Body of pancreas (tissue), 4 donors: ENCODE measurements at regions not wholly inside any gene's neighbourhood (a gene's known extent, or its start where the extent isn't known, plus 50 kb on each side); places are given as distances from the start of the nearest gene placed in this dataset.

Experiments used
- POLR2A ChIP-seq, 3 donors: fragments of 450-650 bp; IDR thresholded peaks; one replicate each; pipeline ENCODE4 v1.6.1; 2016; ENCODE audit warnings: antibody characterized with exemption in 3 of 3, mild to moderate bottlenecking in 2 of 3
- TF ChIP-seq, protein P1 (sequence below), 7 experiments: fragments of 450-650 bp in 4 of 7; fragments of 200-600 bp in 3 of 7; sonication (generic) in 3 of 7; IDR thresholded peaks; one replicate each; pipeline ENCODE4 v1.5.1; 2016 to 2019; ENCODE audit warnings: antibody characterized with exemption in 7 of 7

DNA sequence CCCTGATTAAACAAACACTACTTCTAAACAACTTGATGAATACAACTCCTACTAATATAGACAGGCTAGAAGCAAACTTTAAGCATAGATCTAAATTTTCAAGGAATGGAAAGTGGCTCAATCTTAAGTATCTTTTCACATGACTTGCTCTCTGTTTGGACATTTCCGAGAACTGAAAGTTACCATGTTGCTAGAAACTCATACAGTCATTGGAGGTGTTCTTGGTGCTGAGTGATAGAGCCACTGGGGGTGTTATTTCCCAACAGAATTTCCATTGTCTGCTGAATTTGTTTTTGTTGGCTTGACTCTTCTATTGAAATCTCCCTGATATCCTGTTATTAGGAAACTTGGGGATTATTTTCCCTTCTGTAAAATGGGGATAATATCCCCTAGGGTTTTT lies 264.5 kb upstream of the RASGRP1 start:
- TF ChIP-seq, protein P1, sequence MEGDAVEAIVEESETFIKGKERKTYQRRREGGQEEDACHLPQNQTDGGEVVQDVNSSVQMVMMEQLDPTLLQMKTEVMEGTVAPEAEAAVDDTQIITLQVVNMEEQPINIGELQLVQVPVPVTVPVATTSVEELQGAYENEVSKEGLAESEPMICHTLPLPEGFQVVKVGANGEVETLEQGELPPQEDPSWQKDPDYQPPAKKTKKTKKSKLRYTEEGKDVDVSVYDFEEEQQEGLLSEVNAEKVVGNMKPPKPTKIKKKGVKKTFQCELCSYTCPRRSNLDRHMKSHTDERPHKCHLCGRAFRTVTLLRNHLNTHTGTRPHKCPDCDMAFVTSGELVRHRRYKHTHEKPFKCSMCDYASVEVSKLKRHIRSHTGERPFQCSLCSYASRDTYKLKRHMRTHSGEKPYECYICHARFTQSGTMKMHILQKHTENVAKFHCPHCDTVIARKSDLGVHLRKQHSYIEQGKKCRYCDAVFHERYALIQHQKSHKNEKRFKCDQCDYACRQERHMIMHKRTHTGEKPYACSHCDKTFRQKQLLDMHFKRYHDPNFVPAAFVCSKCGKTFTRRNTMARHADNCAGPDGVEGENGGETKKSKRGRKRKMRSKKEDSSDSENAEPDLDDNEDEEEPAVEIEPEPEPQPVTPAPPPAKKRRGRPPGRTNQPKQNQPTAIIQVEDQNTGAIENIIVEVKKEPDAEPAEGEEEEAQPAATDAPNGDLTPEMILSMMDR (IDR thresholded peaks at IDR 0.05): no peak
- no peak for TF ChIP-seq POLR2A (IDR thresholded peaks at IDR 0.05)
